SU-DHL-6 (cell line): ENCODE measurements at regions not wholly inside any gene's neighbourhood (a gene's known extent, or its start where the extent isn't known, plus 50 kb on each side); places are given as distances from the start of the nearest gene placed in this dataset.

Experiments used
- H2AFZ ChIP-seq: fragments of 200-600 bp; sonication (generic); 2 replicates; pipeline ENCODE4 v1.6.1; 2014; ENCODE audit warnings: low read depth, mild to moderate bottlenecking, moderate library complexity, mixed read lengths, antibody characterized with exemption, low read length; ENCODE audit not compliant: severe bottlenecking
- H3F3A ChIP-seq: fragments of 200-600 bp; shearing (Covaris generic); 2 replicates; pipeline ENCODE4 v1.6.0; 2016; ENCODE audit warnings: antibody characterized with exemption, mild to moderate bottlenecking; ENCODE audit not compliant: insufficient read depth
- H3K27ac ChIP-seq: fragments of 200-600 bp; sonication (generic); 2 replicates; pipeline ENCODE4 v1.5.1; 2016; ENCODE audit warnings: low read depth, mild to moderate bottlenecking, low read length, moderate library complexity, mixed read lengths
- H3K27me3 ChIP-seq: fragments of 200-600 bp; sonication (generic), shearing (Covaris generic); 2 replicates; pipeline ENCODE4 v1.6.0; 2014; ENCODE audit warnings: mild to moderate bottlenecking, low read length
- H3K36me3 ChIP-seq: fragments of 200-600 bp; sonication (generic); 2 replicates; pipeline ENCODE4 v1.6.1; 2014; ENCODE audit warnings: mild to moderate bottlenecking, low read length, mixed read lengths
- H3K4me2 ChIP-seq: fragments of 300-600, 200-600 bp; shearing (Covaris generic), sonication (generic); 2 replicates; pipeline ENCODE4 v1.6.0; 2014; ENCODE audit warnings: low read length, low read depth, mild to moderate bottlenecking; ENCODE audit not compliant: poor library complexity, severe bottlenecking
- H3K4me3 ChIP-seq: fragments of 200-600 bp; sonication (generic); 2 replicates; pipeline ENCODE4 v1.5.1; 2014; ENCODE audit warnings: antibody characterized with exemption, low read length, mild to moderate bottlenecking, mixed read lengths; ENCODE audit not compliant: insufficient read depth, poor library complexity, severe bottlenecking
- H3K79me2 ChIP-seq: fragments of 200-600 bp; sonication (generic); 2 replicates; pipeline ENCODE4 v1.6.1; 2014; ENCODE audit warnings: mild to moderate bottlenecking, low read length, moderate library complexity; ENCODE audit not compliant: insufficient read depth
- H3K9ac ChIP-seq: fragments of 200-600 bp; sonication (generic); 2 replicates; pipeline ENCODE4 v1.7.0; 2014; ENCODE audit warnings: mild to moderate bottlenecking, low read length
- H3K9me2 ChIP-seq: fragments of 200-600 bp; sonication (generic); replicated peaks from 2 replicates; pipeline ENCODE4 v1.6.1; 2014; ENCODE audit warnings: low read length; ENCODE audit not compliant: insufficient read depth
- H3K9me3 ChIP-seq: fragments of 200-600 bp; sonication (generic); 2 replicates; pipeline ENCODE4 v1.6.1; 2014; ENCODE audit warnings: low read length, mixed read lengths; ENCODE audit not compliant: insufficient read depth
- H4K20me1 ChIP-seq: fragments of 200-600 bp; sonication (generic); 2 replicates; pipeline ENCODE4 v1.6.1; 2014; ENCODE audit warnings: low read depth, mild to moderate bottlenecking, antibody characterized with exemption, low read length, moderate library complexity, mixed read lengths
- EZH2phosphoT487 ChIP-seq: fragments of 200-600 bp; sonication (generic), shearing (Covaris generic); conservative IDR thresholded peaks from 2 replicates; pipeline ENCODE4 v1.6.1; 2018; ENCODE audit warnings: mild to moderate bottlenecking, antibody characterized with exemption, low read length, moderate library complexity, mixed read lengths
- TF ChIP-seq, protein P1 (sequence below): fragments of 200-600 bp; sonication (generic); IDR thresholded peaks from one replicate; pipeline ENCODE4 v1.5.1; 2017; ENCODE audit warnings: antibody characterized with exemption, mild to moderate bottlenecking, low read length, moderate library complexity; ENCODE audit not compliant: insufficient read depth, poor library complexity, severe bottlenecking

DNA sequence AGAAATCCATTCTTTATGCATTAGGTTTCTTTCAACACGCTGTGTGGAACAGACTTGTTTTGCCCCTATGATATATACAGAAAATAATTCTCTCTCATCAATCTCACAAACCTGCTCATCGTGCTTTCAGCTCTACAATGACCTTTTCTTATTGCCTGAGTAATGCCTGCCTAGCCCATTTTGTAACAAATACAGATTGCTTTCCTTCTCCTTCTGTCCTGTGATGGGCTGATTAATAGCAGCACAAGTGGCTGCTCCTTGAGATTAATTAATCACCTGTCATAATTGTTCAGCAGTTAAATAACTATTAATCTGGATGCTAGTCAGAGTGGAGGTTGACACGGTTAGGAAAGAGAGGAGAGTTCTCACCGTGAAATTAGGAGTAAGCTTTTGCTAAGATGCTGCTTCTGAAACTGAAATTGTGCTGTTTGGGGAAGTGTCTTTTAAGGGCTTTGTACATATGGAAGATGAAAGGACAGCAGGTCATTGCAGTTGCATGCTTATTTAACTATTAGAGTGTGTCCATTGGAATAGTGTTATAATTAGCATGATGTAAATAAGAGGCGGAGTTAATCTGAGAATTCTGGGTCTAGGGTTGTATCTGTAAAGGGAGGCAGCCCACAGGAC, 1430.5 kb downstream of the FAM181B start:
- Histone ChIP-seq H3K4me3 (no peak overlapping the region), H2AFZ (no peak overlapping the region), H3K79me2 (no peaks in the 10 kb centered on the region), H3K27ac (no peak overlapping the region), H3K27me3 (no peaks in the 10 kb centered on the region), H3K9me3 (no peaks in the 10 kb centered on the region), H3F3A (no peaks in the 10 kb centered on the region), H3K4me2 (no peak overlapping the region), H3K9ac (no peak overlapping the region), H3K36me3 (no peaks in the 10 kb centered on the region), H3K9me2 (no peaks in the 10 kb centered on the region), H4K20me1 (no peaks in the 10 kb centered on the region)
- TF ChIP-seq, protein P1, sequence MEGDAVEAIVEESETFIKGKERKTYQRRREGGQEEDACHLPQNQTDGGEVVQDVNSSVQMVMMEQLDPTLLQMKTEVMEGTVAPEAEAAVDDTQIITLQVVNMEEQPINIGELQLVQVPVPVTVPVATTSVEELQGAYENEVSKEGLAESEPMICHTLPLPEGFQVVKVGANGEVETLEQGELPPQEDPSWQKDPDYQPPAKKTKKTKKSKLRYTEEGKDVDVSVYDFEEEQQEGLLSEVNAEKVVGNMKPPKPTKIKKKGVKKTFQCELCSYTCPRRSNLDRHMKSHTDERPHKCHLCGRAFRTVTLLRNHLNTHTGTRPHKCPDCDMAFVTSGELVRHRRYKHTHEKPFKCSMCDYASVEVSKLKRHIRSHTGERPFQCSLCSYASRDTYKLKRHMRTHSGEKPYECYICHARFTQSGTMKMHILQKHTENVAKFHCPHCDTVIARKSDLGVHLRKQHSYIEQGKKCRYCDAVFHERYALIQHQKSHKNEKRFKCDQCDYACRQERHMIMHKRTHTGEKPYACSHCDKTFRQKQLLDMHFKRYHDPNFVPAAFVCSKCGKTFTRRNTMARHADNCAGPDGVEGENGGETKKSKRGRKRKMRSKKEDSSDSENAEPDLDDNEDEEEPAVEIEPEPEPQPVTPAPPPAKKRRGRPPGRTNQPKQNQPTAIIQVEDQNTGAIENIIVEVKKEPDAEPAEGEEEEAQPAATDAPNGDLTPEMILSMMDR: no peak
- no peak for TF ChIP-seq EZH2phosphoT487

GRCh38 chr11:81301166-81301830, 1432.4 kb downstream of the FAM181B start:
- H3K27ac ChIP-seq: no peak overlapping the region
- H3F3A ChIP-seq: no peaks in the 10 kb centered on the region
- H2AFZ ChIP-seq: no peak overlapping the region
- no peaks in the 10 kb centered on the region for H4K20me1 ChIP-seq
- TF ChIP-seq, protein P1: no peak
- TF ChIP-seq EZH2phosphoT487: no peak
- no peak overlapping the region for H3K4me3 ChIP-seq
- H3K9me3 ChIP-seq: no peaks in the 10 kb centered on the region
- no peaks in the 10 kb centered on the region for H3K27me3 ChIP-seq
- no peaks in the 10 kb centered on the region for H3K79me2 ChIP-seq
- no peak overlapping the region for H3K9ac ChIP-seq
- H3K36me3 ChIP-seq: no peaks in the 10 kb centered on the region
- H3K9me2 ChIP-seq: no peaks in the 10 kb centered on the region
- H3K4me2 ChIP-seq: no peak overlapping the region

DNA sequence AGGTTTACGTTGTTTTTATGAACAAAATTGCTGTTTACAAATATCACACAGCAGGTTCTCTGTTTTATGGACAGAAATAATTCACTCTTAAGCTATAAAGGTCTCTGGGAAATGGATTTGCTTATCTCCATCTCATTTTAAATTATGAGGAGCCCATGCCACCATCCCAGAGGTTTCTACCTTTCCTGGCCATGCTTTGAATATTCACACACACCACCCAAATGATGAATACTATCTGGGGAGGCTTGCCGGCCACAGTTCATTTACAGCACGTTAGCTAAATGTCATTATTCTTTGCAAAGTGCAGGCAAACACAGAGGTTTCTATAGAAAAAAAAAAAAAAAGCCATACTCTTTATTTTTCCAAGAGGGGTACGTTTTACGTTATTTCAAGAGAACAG, 1446.7 kb downstream of the FAM181B start:
- Histone ChIP-seq H3K4me3 (no peak overlapping the region), H3F3A (no peaks in the 10 kb centered on the region), H4K20me1 (no peaks in the 10 kb centered on the region), H3K9me3 (no peaks in the 10 kb centered on the region), H3K27ac (no peak overlapping the region), H2AFZ (no peak overlapping the region), H3K9ac (no peak overlapping the region), H3K27me3 (no peaks in the 10 kb centered on the region), H3K36me3 (no peaks in the 10 kb centered on the region), H3K4me2 (no peak overlapping the region), H3K9me2 (no peaks in the 10 kb centered on the region), H3K79me2 (no peaks in the 10 kb centered on the region)
- TF ChIP-seq, protein P1: no peak
- no peak for TF ChIP-seq EZH2phosphoT487
